Suppressor macrophage (primary cell): ENCODE measurements at regions not wholly inside any gene's neighbourhood (a gene's known extent, or its start where the extent isn't known, plus 50 kb on each side); places are given as distances from the start of the nearest gene placed in this dataset.

Experiments used
- DNase-seq, 4 experiments: peaks; one replicate each; pipeline ENCODE4 v3.0.0-alpha.2; 2020 to 2022

- DNase-seq = peak in 1 of 4 experiments; percentile 23
These were observed 52.5 kb upstream of the CLDN10 start for GRCh38 chr13:95499811-95500712.

DNA sequence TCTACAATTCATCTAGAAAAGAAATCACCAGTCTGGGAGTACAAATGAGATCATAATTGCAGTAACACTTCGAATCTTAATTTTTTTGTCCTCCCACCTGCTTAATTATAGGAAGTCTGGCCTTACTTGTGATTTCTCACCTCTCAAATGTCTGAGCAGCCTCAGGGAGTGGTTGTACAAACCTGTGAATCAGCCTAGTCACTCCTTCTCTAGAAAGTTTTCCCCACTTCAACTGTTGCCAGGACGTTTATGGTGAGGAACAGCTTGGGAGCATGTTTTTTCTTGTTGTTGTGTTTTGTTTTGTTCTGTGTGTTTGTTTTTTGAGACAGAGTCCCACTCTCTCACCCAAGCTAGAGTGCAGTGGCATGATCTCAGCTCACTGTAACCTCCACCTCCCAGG, 50.3 kb upstream of the CLDN10 start:
- DNase-seq = no peak
